Dendritic cell treated with granulocyte-macrophage colony-stimulating factor and Interleukin-4, amounts not matched to agents 40 ng/mL and 50 ng/mL, for 4 days (primary cell): ENCODE measurements at regions not wholly inside any gene's neighbourhood (a gene's known extent, or its start where the extent isn't known, plus 50 kb on each side); places are given as distances from the start of the nearest gene placed in this dataset.

Experiments
- H3K27ac Mint-ChIP-seq: one replicate; pipeline ENCODE4 v1.8.0; 2022; ENCODE audit warnings: mild to moderate bottlenecking, mixed read lengths
- H3K27me3 Mint-ChIP-seq: one replicate; pipeline ENCODE4 v1.8.0; 2022; ENCODE audit warnings: mild to moderate bottlenecking, mixed read lengths
- H3K36me3 Mint-ChIP-seq: one replicate; pipeline ENCODE4 v1.8.0; 2022; ENCODE audit warnings: low read depth, mixed read lengths
- H3K4me1 Mint-ChIP-seq: one replicate; pipeline ENCODE4 v1.8.0; 2022; ENCODE audit warnings: low read depth, mixed read lengths
- H3K4me3 Mint-ChIP-seq: one replicate; pipeline ENCODE4 v1.8.0; 2022; ENCODE audit warnings: mild to moderate bottlenecking, moderate library complexity, mixed read lengths
- H3K9me3 Mint-ChIP-seq: one replicate; pipeline ENCODE4 v1.8.0; 2022; ENCODE audit warnings: mixed read lengths
- intact Hi-C: fragments of 100-400 bp; cut with micrococcal nuclease; formaldehyde crosslinking; loops from one replicate; pipeline ENCODE4 v1.15.0; 2022

DNA sequence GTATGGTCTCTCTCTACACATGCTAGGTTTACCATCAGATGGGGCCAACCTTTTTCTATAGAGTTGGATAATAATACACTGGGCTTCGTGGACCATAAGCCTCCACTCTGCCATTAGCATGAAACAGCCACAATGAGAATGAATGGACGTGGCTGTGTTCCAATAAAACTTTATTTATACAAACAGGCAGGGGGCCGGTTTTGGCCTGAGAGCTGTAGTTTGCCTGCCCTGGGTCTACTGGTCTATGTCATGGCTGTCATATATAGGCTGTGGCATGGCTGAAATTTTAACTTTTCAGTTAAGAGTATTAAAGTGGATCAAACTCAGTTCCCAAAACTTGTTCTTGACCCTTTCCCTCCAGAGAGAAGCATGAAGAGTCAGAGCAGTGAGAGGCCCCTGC, 120.3 kb upstream of the MYL2 start:
- Mint-ChIP-seq H3K36me3 (no peaks in the 10 kb centered on the region), H3K4me3 (no peak overlapping the region), H3K27me3 (peaks cover 50% of the 10 kb centered on the region), H3K27ac (no peak overlapping the region), H3K9me3 (no peaks in the 10 kb centered on the region), H3K4me1 (peaks cover 6% of the 10 kb centered on the region)
- intact Hi-C loops = no loop called here

DNA sequence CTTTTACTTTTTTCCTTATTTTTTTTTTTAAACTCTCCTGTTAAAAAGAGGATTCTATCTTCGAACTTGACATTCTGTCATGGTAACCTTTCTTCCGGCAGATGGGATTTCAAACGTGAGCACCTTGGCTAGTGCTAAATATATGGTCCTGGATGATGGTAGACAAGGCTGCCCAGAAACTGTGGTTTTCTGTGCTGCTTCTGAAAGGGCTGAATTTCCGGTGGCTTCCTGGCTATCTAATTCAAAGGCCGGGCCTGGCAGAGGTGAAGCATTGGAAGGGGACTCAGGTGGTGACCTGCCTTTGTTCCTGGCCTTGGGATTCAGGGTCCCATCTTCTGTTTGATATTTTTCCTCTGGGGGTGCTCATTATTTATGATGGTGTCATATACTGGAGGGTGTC, 118.6 kb upstream of the MYL2 start:
- Mint-ChIP-seq H3K36me3 (no peaks in the 10 kb centered on the region), H3K27ac (no peak overlapping the region), H3K4me1 (peaks cover 16% of the 10 kb centered on the region), H3K27me3 (peaks cover 55% of the 10 kb centered on the region), H3K4me3 (no peak overlapping the region), H3K9me3 (no peaks in the 10 kb centered on the region)
- intact Hi-C loops = no loop called here

DNA sequence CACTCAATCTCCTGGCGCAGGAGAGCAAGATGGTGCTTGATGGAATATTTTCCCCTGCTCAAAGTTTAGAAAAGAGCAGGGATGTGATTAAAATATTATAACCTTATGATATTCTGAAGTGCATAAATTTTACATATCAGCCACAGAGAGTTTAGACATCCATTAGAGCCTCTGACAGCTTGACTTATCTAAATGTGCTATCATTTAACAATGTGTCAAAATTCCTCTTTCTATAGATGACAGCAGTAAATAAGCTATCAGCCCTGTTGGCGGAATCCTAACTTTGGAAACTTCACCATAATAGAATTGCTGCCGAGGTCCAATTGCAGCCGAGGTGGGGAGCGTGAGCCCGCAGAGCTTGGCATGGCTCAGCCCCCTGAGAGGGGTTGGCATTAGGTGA, 117.7 kb upstream of the MYL2 start:
- no peaks in the 10 kb centered on the region for H3K9me3 Mint-ChIP-seq
- intact Hi-C loops = no loop called here
- no peaks in the 10 kb centered on the region for H3K36me3 Mint-ChIP-seq
- peaks cover 16% of the 10 kb centered on the region for H3K4me1 Mint-ChIP-seq
- H3K4me3 Mint-ChIP-seq = no peak overlapping the region
- no peak overlapping the region for H3K27ac Mint-ChIP-seq
- H3K27me3 Mint-ChIP-seq = peaks cover 59% of the 10 kb centered on the region

DNA sequence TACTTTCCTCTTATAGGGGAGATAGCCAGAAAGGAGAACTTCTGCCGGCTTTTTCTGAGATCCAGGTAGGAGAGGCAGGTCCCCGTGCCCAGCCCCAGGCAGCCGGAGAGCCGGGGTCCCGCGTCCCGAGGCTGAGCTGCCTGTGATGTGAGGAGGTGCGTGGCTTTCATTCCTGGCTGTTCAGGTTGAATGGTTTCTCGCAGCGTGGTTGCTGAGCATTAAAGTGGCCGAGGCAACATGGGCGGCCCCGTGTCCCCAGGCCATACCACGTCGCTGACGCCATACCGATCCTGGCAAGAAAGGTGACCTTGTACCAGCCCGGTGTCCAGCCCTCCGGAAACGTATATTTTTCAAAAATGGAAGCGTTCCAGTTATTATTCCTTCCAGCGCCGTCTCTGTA, 116.7 kb upstream of the MYL2 start:
- Mint-ChIP-seq H3K4me3 (no peak overlapping the region), H3K27ac (no peak overlapping the region), H3K27me3 (peaks cover 69% of the 10 kb centered on the region), H3K9me3 (no peaks in the 10 kb centered on the region), H3K4me1 (peaks cover 20% of the 10 kb centered on the region), H3K36me3 (no peaks in the 10 kb centered on the region)
- intact Hi-C loops = no loop called here

DNA sequence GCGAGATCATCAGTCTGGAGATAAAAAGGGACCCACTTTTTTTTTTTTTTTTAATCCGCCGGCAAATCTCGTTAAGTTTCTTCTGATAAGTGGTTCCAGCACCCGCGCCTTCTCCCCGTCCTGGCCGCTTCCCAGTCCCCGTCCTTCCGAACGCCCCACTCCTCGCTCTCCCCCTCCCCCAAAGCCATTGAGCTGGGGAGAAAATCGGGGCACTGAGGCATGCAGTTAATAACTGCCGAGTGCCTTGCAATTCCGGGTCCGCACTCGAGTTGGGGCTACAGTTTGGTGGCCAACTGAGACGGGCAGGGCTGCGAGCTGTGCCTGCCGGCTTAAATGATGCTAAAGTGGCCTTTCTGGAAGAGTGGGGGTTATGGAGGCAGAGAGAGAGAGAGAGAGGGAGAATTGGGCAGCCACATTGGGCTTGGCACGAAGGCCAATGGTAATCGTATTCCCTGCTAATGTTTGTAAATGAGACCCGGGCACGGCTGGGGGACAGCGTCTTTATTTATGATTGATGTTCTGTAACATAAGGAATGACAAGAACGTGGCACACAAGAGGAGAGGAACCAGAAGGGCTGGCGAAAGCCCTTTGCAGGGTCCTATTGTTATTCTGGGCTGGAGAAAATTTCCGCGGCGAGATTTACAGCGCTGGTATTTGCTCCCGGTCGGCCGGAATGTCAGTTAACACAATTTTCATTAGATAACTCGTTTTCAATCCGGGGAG, 115.4 kb upstream of the MYL2 start:
- Mint-ChIP-seq H3K27me3 (peaks cover 79% of the 10 kb centered on the region), H3K36me3 (no peaks in the 10 kb centered on the region), H3K9me3 (no peaks in the 10 kb centered on the region), H3K4me3 (no peak overlapping the region), H3K27ac (no peak overlapping the region), H3K4me1 (peaks cover 20% of the 10 kb centered on the region)
- intact Hi-C loops = no loop called here

GRCh38 chr12:111034886-111035577, 114.7 kb upstream of the MYL2 start:
- H3K36me3 Mint-ChIP-seq = no peaks in the 10 kb centered on the region
- intact Hi-C loops = no loop called here
- no peak overlapping the region for H3K27ac Mint-ChIP-seq
- peaks cover 20% of the 10 kb centered on the region for H3K4me1 Mint-ChIP-seq
- H3K27me3 Mint-ChIP-seq = peaks cover 82% of the 10 kb centered on the region
- no peaks in the 10 kb centered on the region for H3K9me3 Mint-ChIP-seq
- peak overlapping the region; percentile 21 for H3K4me3 Mint-ChIP-seq

DNA sequence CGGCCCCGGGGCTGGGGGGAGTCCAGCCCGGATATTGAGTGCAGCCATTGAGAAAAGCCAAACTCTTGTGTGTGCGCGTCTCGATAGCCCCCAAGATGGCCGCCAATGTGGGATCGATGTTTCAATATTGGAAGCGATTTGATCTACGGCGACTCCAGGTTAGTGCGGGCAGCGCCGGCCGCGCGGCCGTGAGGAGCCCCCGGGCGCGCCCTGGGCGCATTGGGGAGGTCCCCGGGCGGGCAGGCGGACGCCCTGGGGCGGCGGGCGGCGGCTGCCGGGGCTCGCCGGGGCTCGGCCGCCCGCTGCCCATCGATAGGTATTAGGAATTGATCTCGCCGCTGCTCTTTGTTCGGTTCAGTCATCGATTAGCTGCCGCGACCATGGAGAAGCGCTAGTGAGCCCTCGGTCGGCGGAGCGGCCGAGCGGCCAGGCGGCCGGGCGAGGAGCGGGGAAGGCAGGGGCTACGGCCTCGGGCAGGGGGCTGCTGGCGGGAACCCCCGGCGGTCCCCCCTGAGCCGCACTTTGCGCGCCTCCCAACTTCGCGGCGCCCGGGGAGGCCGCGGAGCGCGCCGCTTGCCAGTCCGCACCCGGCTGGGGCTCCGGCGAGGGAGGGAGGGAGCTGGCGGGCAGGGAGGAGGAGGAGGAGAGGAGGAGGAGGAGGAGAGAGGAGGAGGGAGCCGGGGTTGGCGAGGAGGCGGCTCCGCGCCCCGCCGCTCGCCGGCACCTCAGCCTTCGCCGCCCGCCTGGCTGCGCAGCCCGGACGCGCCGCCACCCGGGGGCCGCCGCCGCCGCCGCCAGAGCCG, 113.9 kb upstream of the MYL2 start, which contains the start of gene CUX2:
Gene CUX2 (plus strand): TSS at position 83 of the 803 bp plus-strand sequence.
- Mint-ChIP-seq H3K27ac (no peak within 1 kb of the TSS), H3K4me1 (peaks cover 20% of the 10 kb centered on the region), H3K27me3 (peaks cover 80% of the 10 kb centered on the region), H3K9me3 (no peaks in the 10 kb centered on the region), H3K4me3 (peak within 1 kb of the TSS; percentile 52), H3K36me3 (no peaks in the 10 kb centered on the region)
- intact Hi-C loops = no loop called here

DNA sequence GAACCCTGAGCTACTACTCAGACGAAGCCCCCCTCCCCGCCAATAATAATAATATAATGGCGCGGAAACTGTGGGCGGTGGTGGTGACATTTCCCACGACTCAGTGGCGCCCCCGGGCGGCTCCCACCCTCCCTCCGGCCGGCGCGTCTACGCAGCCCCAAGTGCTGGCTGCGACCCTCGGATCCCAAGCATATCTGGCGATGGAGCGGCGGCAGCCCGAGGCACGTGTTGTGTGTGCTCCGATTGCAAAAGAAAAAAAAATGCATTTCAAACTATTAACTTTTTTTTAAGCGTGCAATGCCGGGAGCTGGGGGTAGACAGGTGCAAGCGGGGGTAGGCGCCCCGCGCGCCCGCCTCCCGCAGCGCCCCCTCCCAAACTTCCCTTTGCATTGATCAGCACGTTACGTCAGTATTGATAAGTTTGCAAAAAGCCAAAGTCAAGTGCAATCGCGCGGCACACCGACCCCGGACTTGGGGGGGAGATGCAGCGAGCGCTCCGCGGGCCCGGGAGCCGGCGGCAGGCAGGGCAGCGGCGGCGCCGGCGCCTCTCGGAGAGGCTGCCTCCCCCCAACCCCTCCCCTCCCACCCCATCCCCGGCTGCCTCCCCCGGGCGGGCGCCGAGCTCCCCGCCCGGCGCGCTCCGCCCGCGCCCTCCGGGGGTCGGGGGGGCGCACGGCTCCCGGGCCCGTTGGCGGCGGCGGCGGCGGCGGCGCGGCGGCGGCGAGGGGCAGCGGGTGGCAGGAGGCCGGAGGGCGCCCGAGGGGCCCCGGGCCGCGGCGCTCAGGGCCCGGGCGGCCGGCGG, 113.1 kb upstream of the MYL2 start:
- Mint-ChIP-seq H3K36me3 (no peaks in the 10 kb centered on the region), H3K27me3 (peaks cover 79% of the 10 kb centered on the region), H3K4me1 (peaks cover 20% of the 10 kb centered on the region), H3K4me3 (peak overlapping the region; percentile 52), H3K27ac (no peak overlapping the region), H3K9me3 (no peaks in the 10 kb centered on the region)
- intact Hi-C loops = no loop called here

GRCh38 chr12:111032591-111032919, 112.2 kb upstream of the MYL2 start:
- Mint-ChIP-seq H3K27me3 (peaks cover 76% of the 10 kb centered on the region), H3K4me1 (peaks cover 20% of the 10 kb centered on the region), H3K27ac (no peak overlapping the region), H3K36me3 (no peaks in the 10 kb centered on the region), H3K9me3 (no peaks in the 10 kb centered on the region), H3K4me3 (no peak overlapping the region)
- intact Hi-C loops = no loop called here

DNA sequence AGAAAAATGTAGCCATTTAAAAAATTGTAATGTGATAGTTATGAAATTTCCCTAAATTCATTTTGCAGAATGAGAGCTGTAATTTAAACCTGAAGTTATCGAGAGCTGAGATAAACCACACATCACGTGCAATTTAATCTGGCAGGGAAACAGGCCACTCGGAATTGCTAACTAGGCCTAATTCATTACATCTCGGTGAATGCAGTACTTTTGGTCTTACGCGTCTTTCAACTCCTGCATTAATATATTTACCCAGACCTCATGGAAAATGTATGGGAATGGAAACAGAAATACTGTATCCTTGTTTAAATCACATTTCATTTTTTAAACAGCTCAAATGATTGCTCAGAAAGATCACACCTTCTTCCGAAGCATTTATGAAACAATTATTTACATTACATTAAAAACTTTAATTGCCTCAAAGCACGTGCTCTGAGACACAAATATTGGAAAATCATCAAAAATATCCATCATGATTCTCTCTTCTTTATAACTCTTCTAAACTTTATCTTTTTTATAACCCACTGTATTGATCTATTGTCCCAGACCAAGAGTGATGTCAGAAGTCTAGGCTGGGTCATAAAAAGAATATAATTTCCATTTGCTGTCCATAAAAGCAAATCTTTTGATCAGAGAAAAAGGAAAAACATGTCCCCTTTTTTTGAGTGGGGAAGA, 111.7 kb upstream of the MYL2 start:
- H3K36me3 Mint-ChIP-seq = no peaks in the 10 kb centered on the region
- peaks cover 20% of the 10 kb centered on the region for H3K4me1 Mint-ChIP-seq
- no peaks in the 10 kb centered on the region for H3K9me3 Mint-ChIP-seq
- H3K27me3 Mint-ChIP-seq = peaks cover 76% of the 10 kb centered on the region
- intact Hi-C loops = no loop called here
- H3K4me3 Mint-ChIP-seq = no peak overlapping the region
- H3K27ac Mint-ChIP-seq = no peak overlapping the region

- H3K9me3 Mint-ChIP-seq = no peaks in the 10 kb centered on the region
- H3K4me1 Mint-ChIP-seq = peaks cover 16% of the 10 kb centered on the region
- no peak overlapping the region for H3K4me3 Mint-ChIP-seq
- intact Hi-C loops = no loop called here
- H3K27me3 Mint-ChIP-seq = peaks cover 74% of the 10 kb centered on the region
- H3K27ac Mint-ChIP-seq = no peak overlapping the region
- H3K36me3 Mint-ChIP-seq = no peaks in the 10 kb centered on the region
Observed at GRCh38 chr12:111030800-111031199, 110.4 kb upstream of the MYL2 start.

- intact Hi-C loops = no loop called here
- Mint-ChIP-seq H3K36me3 (no peaks in the 10 kb centered on the region), H3K9me3 (no peaks in the 10 kb centered on the region), H3K4me1 (peaks cover 5% of the 10 kb centered on the region), H3K27me3 (peaks cover 68% of the 10 kb centered on the region), H3K27ac (no peak overlapping the region), H3K4me3 (no peak overlapping the region)
Observed at GRCh38 chr12:111029732-111030131, 109.4 kb upstream of the MYL2 start.

GRCh38 chr12:111029305-111029704, 108.9 kb upstream of the MYL2 start:
- H3K9me3 Mint-ChIP-seq = no peaks in the 10 kb centered on the region
- peaks cover 7% of the 10 kb centered on the region for H3K4me1 Mint-ChIP-seq
- intact Hi-C loops = no loop called here
- no peaks in the 10 kb centered on the region for H3K36me3 Mint-ChIP-seq
- no peak overlapping the region for H3K27ac Mint-ChIP-seq
- H3K4me3 Mint-ChIP-seq = no peak overlapping the region
- peaks cover 71% of the 10 kb centered on the region for H3K27me3 Mint-ChIP-seq
